Body of pancreas (tissue), 4 donors: ENCODE measurements at regions not wholly inside any gene's neighbourhood (a gene's known extent, or its start where the extent isn't known, plus 50 kb on each side); places are given as distances from the start of the nearest gene placed in this dataset.

Experiments used
- ATAC-seq: fragments of 150-250 bp; one replicate; pipeline ENCODE4 v1.9.1; 2016
- DNase-seq, 4 donors: peaks; one replicate each; pipeline ENCODE4 v3.0.0-alpha.2; 2019
- H3K27ac ChIP-seq, 4 donors: fragments of 200-600 bp; sonication (generic); 1 replicate in 3 of 4; 2 replicates in 1 of 4; pipeline versions ENCODE4 v1.5.1 to v1.6.1; 2016 to 2019; ENCODE audit warnings: mild to moderate bottlenecking in 1 of 4, mixed read lengths in 1 of 4, moderate library complexity in 1 of 4
- H3K27me3 ChIP-seq, 2 donors: fragments of 200-600 bp; sonication (generic); one replicate each; pipeline ENCODE4 v1.6.0; 2016; ENCODE audit warnings: mild to moderate bottlenecking in 1 of 2
- H3K36me3 ChIP-seq, 2 donors: fragments of 200-600 bp; sonication (generic); replicated peaks in 1 of 2; 2 replicates each; pipeline ENCODE4 v1.5.1; 2016; ENCODE audit warnings: low read depth in 2 of 2; ENCODE audit not compliant: insufficient read depth in 1 of 2
- H3K4me1 ChIP-seq: fragments of 200-600 bp; sonication (generic); one replicate; pipeline ENCODE4 v1.6.0; 2016
- H3K4me3 ChIP-seq, 2 donors: fragments of 200-600 bp; sonication (generic); 1 replicate in 1 of 2; 2 replicates in 1 of 2; pipeline ENCODE4 v1.5.1; 2016 to 2019
- H3K9me3 ChIP-seq, 3 donors: fragments of 200-600 bp; sonication (generic); 1 replicate in 2 of 3; 2 replicates in 1 of 3; pipeline ENCODE4 v1.5.1; 2016
- CTCF ChIP-seq, 7 experiments: fragments of 450-650 bp in 4 of 7; fragments of 200-600 bp in 3 of 7; sonication (generic) in 3 of 7; IDR thresholded peaks; one replicate each; pipeline ENCODE4 v1.5.1; 2016 to 2019; ENCODE audit warnings: antibody characterized with exemption in 7 of 7
- POLR2A ChIP-seq, 3 donors: fragments of 450-650 bp; IDR thresholded peaks; one replicate each; pipeline ENCODE4 v1.6.1; 2016; ENCODE audit warnings: antibody characterized with exemption in 3 of 3, mild to moderate bottlenecking in 2 of 3
- WGBS, 2 donors: methylation state at CpG; one replicate each; pipeline ENCODE4 v1.1.5; 2017; 5-methylcytosine and 5-hydroxymethylcytosine counted together
- intact Hi-C: fragments of 100-400 bp; cut with DNase I; formaldehyde crosslinking; loops from one replicate; pipeline ENCODE4 v1.15.1; 2023

GRCh38 chr6:11389977-11390376 lies 147.6 kb upstream of the TMEM170B start:
- ATAC-seq (peak; percentile 80), DNase-seq (peak in 2 of 4 donors; percentile 34 to 50)
- Histone ChIP-seq H3K36me3 (no peaks in the 10 kb centered on the region), H3K4me1 (peaks cover 7% of the 10 kb centered on the region), H3K27ac (peak overlapping the region in 2 of 4 donors; percentile 19 to 48), H3K27me3 (no peaks in the 10 kb centered on the region), H3K4me3 (no peak overlapping the region), H3K9me3 (no peaks in the 10 kb centered on the region)
- intact Hi-C loops: no loop called here
- no peak for TF ChIP-seq POLR2A (IDR thresholded peaks at IDR 0.05)
- TF ChIP-seq CTCF (IDR thresholded peaks at IDR 0.05): no peak
- 29 to 42% methylated on average over 7 of the region's 7 CpGs for WGBS, 2 donors

- no peaks in the 10 kb centered on the region for H3K9me3 ChIP-seq
- 69 to 70% methylated on average over 5 of the region's 5 CpGs for WGBS, 2 donors
- H3K27me3 ChIP-seq: no peaks in the 10 kb centered on the region
- TF ChIP-seq POLR2A (IDR thresholded peaks at IDR 0.05) (no peak), CTCF (IDR thresholded peaks at IDR 0.05) (no peak)
- no peaks in the 10 kb centered on the region for H3K36me3 ChIP-seq
- ATAC-seq (no peak), DNase-seq (no peak)
- H3K4me3 ChIP-seq: no peak overlapping the region
- intact Hi-C loops: no loop called here
- H3K27ac ChIP-seq: peak overlapping the region in 2 of 4 donors; percentile 18 to 48
- H3K4me1 ChIP-seq: peaks cover 7% of the 10 kb centered on the region
These were observed 148.3 kb upstream of the TMEM170B start for GRCh38 chr6:11388983-11389944.

GRCh38 chr6:11387707-11388430 lies 149.7 kb upstream of the TMEM170B start:
- H3K27ac ChIP-seq: no peak overlapping the region
- TF ChIP-seq CTCF (IDR thresholded peaks at IDR 0.05) (no peak), POLR2A (IDR thresholded peaks at IDR 0.05) (no peak)
- WGBS, 2 donors: 78 to 93% methylated on average over 5 of the region's 5 CpGs
- intact Hi-C loops: no loop called here
- H3K27me3 ChIP-seq: no peaks in the 10 kb centered on the region
- H3K9me3 ChIP-seq: no peaks in the 10 kb centered on the region
- no peak overlapping the region for H3K4me3 ChIP-seq
- peaks cover 7% of the 10 kb centered on the region for H3K4me1 ChIP-seq
- ATAC-seq: no peak
- no peaks in the 10 kb centered on the region for H3K36me3 ChIP-seq
- DNase-seq: no peak

GRCh38 chr6:11386726-11387125 lies 150.8 kb upstream of the TMEM170B start:
- H3K4me3 ChIP-seq: no peak overlapping the region
- ATAC-seq: no peak
- H3K27me3 ChIP-seq: no peaks in the 10 kb centered on the region
- 27 to 31% methylated on average over 2 of the region's 2 CpGs for WGBS, 2 donors
- H3K4me1 ChIP-seq: peaks cover 7% of the 10 kb centered on the region
- DNase-seq: no peak
- no peaks in the 10 kb centered on the region for H3K9me3 ChIP-seq
- no peak overlapping the region for H3K27ac ChIP-seq
- no peaks in the 10 kb centered on the region for H3K36me3 ChIP-seq
- no peak for TF ChIP-seq CTCF (IDR thresholded peaks at IDR 0.05)
- TF ChIP-seq POLR2A (IDR thresholded peaks at IDR 0.05): no peak
- intact Hi-C loops: no loop called here
